HUES6 (cell line): ENCODE measurements at regions not wholly inside any gene's neighbourhood (a gene's known extent, or its start where the extent isn't known, plus 50 kb on each side); places are given as distances from the start of the nearest gene placed in this dataset.

ENCODE experiments used
- H3K27ac ChIP-seq: 2 replicates; pipeline ENCODE4 v1.7.0; 2013; ENCODE audit warnings: low read depth, mild to moderate bottlenecking, low read length, inconsistent platforms
- H3K27me3 ChIP-seq: 2 replicates; pipeline ENCODE4 v1.6.1; 2013; ENCODE audit warnings: low read length; ENCODE audit not compliant: control insufficient read depth, insufficient read depth
- H3K36me3 ChIP-seq: 2 replicates; pipeline ENCODE4 v1.6.1; 2013; ENCODE audit warnings: low read length; ENCODE audit not compliant: control insufficient read depth, insufficient read depth
- H3K4me1 ChIP-seq: 2 replicates; pipeline ENCODE4 v1.6.1; 2013; ENCODE audit warnings: low read length; ENCODE audit not compliant: control insufficient read depth, insufficient read depth
- H3K4me3 ChIP-seq: 2 replicates; pipeline ENCODE4 v1.5.1; 2013; ENCODE audit warnings: low read depth, low read length
- H3K9ac ChIP-seq: one replicate; pipeline ENCODE4 v1.6.1; 2013; ENCODE audit warnings: mild to moderate bottlenecking, low read length
- H3K9me3 ChIP-seq: 2 replicates; pipeline ENCODE4 v1.6.1; 2013; ENCODE audit warnings: low read depth, low read length; ENCODE audit not compliant: control insufficient read depth, insufficient read depth

GRCh38 chr2:67674668-67675067 lies 277.5 kb downstream of the ETAA1 start:
- Histone ChIP-seq H3K9ac (no peak overlapping the region), H3K27me3 (no peaks in the 10 kb centered on the region), H3K4me3 (no peak overlapping the region), H3K4me1 (no peaks in the 10 kb centered on the region), H3K9me3 (no peaks in the 10 kb centered on the region), H3K27ac (no peak overlapping the region), H3K36me3 (no peaks in the 10 kb centered on the region)

GRCh38 chr2:67684991-67685390 lies 287.9 kb downstream of the ETAA1 start:
- H3K9ac ChIP-seq = no peak overlapping the region
- no peak overlapping the region for H3K4me3 ChIP-seq
- H3K9me3 ChIP-seq = no peaks in the 10 kb centered on the region
- H3K4me1 ChIP-seq = no peaks in the 10 kb centered on the region
- no peaks in the 10 kb centered on the region for H3K36me3 ChIP-seq
- no peaks in the 10 kb centered on the region; the same call in 1 of the 2 replicates for H3K27me3 ChIP-seq
- no peak overlapping the region for H3K27ac ChIP-seq

DNA sequence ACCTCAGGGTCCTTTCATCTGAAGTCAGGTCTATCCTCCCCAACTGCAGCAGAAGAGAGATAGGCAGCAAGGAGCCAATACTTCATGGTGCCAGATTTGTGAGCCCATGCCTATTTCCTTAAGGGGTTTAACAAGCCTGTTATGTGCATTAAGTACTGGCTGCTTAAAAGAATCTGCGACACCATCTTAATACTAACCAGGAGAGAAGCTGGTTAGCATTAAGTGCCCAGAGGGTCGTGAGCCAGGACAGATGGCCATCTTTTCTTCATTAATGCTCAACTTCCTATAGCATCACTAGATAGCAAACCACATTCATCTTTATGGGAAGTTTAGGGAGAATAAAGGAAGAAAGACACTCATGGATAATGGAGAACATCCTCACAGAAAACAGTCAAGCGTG lies 289.1 kb downstream of the ETAA1 start:
- Histone ChIP-seq H3K27ac (no peak overlapping the region), H3K4me3 (no peak overlapping the region), H3K36me3 (no peaks in the 10 kb centered on the region)

DNA sequence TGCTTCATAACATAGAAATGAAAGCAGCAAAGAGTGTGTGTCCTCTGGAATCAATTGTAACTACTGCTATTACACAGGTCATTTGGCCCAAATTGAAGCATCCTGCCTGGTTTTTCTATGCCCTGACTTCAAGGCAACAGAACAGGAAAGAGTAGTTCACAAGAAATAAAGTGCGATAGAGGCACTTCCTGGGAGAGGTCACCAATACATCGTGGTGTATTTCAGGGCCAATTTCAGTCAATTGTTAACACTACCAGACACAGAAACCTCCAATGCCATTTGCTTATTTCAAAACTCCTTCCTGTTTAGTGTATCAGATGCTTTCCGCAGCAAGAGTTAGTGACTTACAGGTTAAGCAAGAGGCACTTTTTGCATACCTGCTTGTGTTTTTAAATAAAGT lies 292.1 kb downstream of the ETAA1 start:
- H3K27ac ChIP-seq = no peak overlapping the region
- H3K9me3 ChIP-seq = no peaks in the 10 kb centered on the region
- no peaks in the 10 kb centered on the region; the same call in 1 of the 2 replicates for H3K27me3 ChIP-seq
- H3K4me1 ChIP-seq = no peaks in the 10 kb centered on the region
- H3K36me3 ChIP-seq = no peaks in the 10 kb centered on the region
- H3K4me3 ChIP-seq = no peak overlapping the region
- H3K9ac ChIP-seq = no peak overlapping the region

More for the DNA sequence above, 289.1 kb downstream of the ETAA1 start:
- Histone ChIP-seq H3K9me3 (no peaks in the 10 kb centered on the region), H3K4me1 (no peaks in the 10 kb centered on the region), H3K27me3 (no peaks in the 10 kb centered on the region; the same call in 1 of the 2 replicates), H3K9ac (no peak overlapping the region)

- Histone ChIP-seq H3K9ac (no peak overlapping the region), H3K27me3 (no peaks in the 10 kb centered on the region; the same call in 1 of the 2 replicates), H3K36me3 (no peaks in the 10 kb centered on the region), H3K4me3 (no peak overlapping the region), H3K4me1 (peaks cover 3% of the 10 kb centered on the region), H3K27ac (no peak overlapping the region), H3K9me3 (no peaks in the 10 kb centered on the region)
Observed at GRCh38 chr2:67689651-67690050, 292.5 kb downstream of the ETAA1 start.

- no peak overlapping the region for H3K27ac ChIP-seq
- H3K36me3 ChIP-seq = no peaks in the 10 kb centered on the region
- no peak overlapping the region for H3K4me3 ChIP-seq
- no peaks in the 10 kb centered on the region for H3K27me3 ChIP-seq
- H3K9me3 ChIP-seq = no peaks in the 10 kb centered on the region
- H3K9ac ChIP-seq = no peak overlapping the region
- H3K4me1 ChIP-seq = peaks cover 10% of the 10 kb centered on the region
Observed at GRCh38 chr2:67694445-67694844, 297.3 kb downstream of the ETAA1 start.

DNA sequence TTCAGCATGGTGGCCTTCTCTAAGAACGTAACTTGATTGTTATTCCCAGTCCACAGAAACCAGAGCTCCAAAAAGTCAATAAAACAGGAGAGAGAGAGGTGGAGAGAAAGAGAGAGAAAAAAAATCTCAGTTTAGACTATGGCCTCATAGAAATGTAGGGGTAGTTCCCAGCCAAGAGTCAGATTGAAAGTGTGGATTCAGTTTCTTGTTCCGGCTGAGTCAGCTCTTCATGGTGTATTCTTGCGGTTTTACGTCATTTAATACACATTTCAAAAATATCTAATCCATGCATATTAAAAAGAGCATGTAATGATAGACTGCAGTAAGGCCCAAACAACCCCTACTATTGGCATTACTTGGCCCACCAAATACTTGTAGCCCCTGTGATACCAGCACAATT lies 303.9 kb downstream of the ETAA1 start:
- no peak overlapping the region for H3K27ac ChIP-seq
- H3K9me3 ChIP-seq = no peaks in the 10 kb centered on the region
- H3K27me3 ChIP-seq = no peaks in the 10 kb centered on the region
- H3K4me3 ChIP-seq = no peak overlapping the region
- peaks cover 5% of the 10 kb centered on the region; the same call in 1 of the 2 replicates for H3K4me1 ChIP-seq
- no peak overlapping the region for H3K9ac ChIP-seq
- H3K36me3 ChIP-seq = no peaks in the 10 kb centered on the region

DNA sequence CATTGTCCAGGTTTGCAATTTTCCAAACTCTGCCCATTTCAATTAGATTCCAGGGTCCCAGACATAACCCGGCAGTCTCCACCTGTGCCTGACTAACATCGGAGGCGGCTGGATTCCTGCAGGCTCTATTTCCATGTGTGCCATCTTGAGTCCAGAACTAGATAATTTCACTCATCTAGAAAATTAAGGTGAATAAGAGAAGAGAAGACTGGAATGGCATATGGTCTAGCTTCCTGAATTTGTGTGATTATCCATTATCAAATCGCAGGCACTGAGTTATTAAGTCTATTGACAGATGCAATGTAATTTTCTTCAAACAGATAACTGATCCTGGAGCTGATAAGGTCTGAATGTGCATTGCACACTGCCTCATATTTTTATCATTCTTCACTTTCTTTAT lies 305.2 kb downstream of the ETAA1 start:
- no peaks in the 10 kb centered on the region for H3K27me3 ChIP-seq
- no peaks in the 10 kb centered on the region for H3K9me3 ChIP-seq
- H3K4me3 ChIP-seq = no peak overlapping the region
- H3K27ac ChIP-seq = no peak overlapping the region
- H3K4me1 ChIP-seq = no peaks in the 10 kb centered on the region
- H3K36me3 ChIP-seq = no peaks in the 10 kb centered on the region
- H3K9ac ChIP-seq = no peak overlapping the region

DNA sequence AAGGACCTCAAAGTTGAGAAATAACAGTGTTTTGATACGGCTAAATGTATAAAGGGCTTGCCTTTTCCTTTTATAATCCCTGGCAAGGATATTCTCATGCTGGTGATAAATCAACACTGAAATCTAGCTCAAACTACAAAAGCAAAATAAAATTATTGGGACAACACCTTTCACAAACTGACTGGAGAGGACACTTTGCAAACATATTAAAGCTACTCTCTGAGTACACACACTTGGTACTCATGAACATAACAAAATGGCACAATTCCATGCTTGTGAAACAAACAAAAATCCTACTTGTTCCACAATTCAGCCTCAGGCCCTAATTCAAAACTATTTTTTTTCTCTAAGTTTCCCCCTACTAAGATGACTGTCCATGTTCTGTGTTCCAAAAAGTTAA lies 305.8 kb downstream of the ETAA1 start:
- Histone ChIP-seq H3K27ac (no peak overlapping the region), H3K4me1 (no peaks in the 10 kb centered on the region), H3K27me3 (no peaks in the 10 kb centered on the region), H3K4me3 (no peak overlapping the region), H3K36me3 (no peaks in the 10 kb centered on the region), H3K9ac (no peak overlapping the region), H3K9me3 (no peaks in the 10 kb centered on the region)

- Histone ChIP-seq H3K4me1 (no peaks in the 10 kb centered on the region), H3K36me3 (no peaks in the 10 kb centered on the region), H3K27me3 (no peaks in the 10 kb centered on the region), H3K4me3 (no peak overlapping the region), H3K27ac (no peak overlapping the region), H3K9me3 (no peaks in the 10 kb centered on the region), H3K9ac (no peak overlapping the region)
Observed at GRCh38 chr2:67706082-67706481, 308.9 kb downstream of the ETAA1 start.

- Histone ChIP-seq H3K9me3 (no peaks in the 10 kb centered on the region), H3K4me3 (no peak overlapping the region), H3K27ac (no peak overlapping the region)
Observed at GRCh38 chr2:67707896-67708295, 310.8 kb downstream of the ETAA1 start.

GRCh38 chr2:67709835-67710234 lies 312.7 kb downstream of the ETAA1 start:
- no peaks in the 10 kb centered on the region for H3K4me1 ChIP-seq
- no peaks in the 10 kb centered on the region for H3K27me3 ChIP-seq
- H3K9me3 ChIP-seq = no peaks in the 10 kb centered on the region
- H3K36me3 ChIP-seq = no peaks in the 10 kb centered on the region
- H3K4me3 ChIP-seq = no peak overlapping the region
- H3K27ac ChIP-seq = no peak overlapping the region
- no peak overlapping the region for H3K9ac ChIP-seq

More at GRCh38 chr2:67707896-67708295, 310.8 kb downstream of the ETAA1 start:
- Histone ChIP-seq H3K27me3 (no peaks in the 10 kb centered on the region), H3K36me3 (no peaks in the 10 kb centered on the region), H3K4me1 (no peaks in the 10 kb centered on the region), H3K9ac (no peak overlapping the region)
